H1 (cell line): ENCODE measurements at regions not wholly inside any gene's neighbourhood (a gene's known extent, or its start where the extent isn't known, plus 50 kb on each side); places are given as distances from the start of the nearest gene placed in this dataset.

Experiments used
- CTCF ChIA-PET: fragments of 300-600 bp; sonication (Branson Sonifier 250); formaldehyde crosslinking; loops from one replicate; lab custom pipeline; 2021; ENCODE audit not compliant: partially characterized antibody; lab: Charles Lee
- POLR2A ChIA-PET: fragments of 300-600 bp; sonication (Branson Sonifier 250); formaldehyde crosslinking; loops from one replicate; lab custom pipeline; 2021; ENCODE audit warnings: inconsistent platforms; ENCODE audit not compliant: partially characterized antibody; lab: Charles Lee
- DNase-seq, 2 experiments: peaks; one replicate each; pipeline versions ENCODE4 v3.0.0 to v3.0.0-alpha.2; 2010 to 2022; ENCODE audit warnings: low spot score in 2 of 2, low read depth in 1 of 2, mixed read lengths in 1 of 2
- FAIRE-seq: peaks from 2 replicates; lab custom pipeline; 2011; peaks lifted over from hg19 to GRCh38; lab: Jason Lieb, UNC
- H2AFZ ChIP-seq: 2 replicates; pipeline ENCODE4 v1.8.1; 2012; ENCODE audit warnings: low read length, inconsistent platforms
- H2AK5ac ChIP-seq: 2 replicates; pipeline ENCODE4 v1.6.1; 2013; ENCODE audit warnings: low read depth, low read length
- H2BK120ac ChIP-seq: replicated peaks from 2 replicates; pipeline ENCODE3; 2013; ENCODE audit warnings: low read depth, low read length, inconsistent platforms
- H2BK12ac ChIP-seq: 2 replicates; pipeline ENCODE4 v1.6.1; 2013; ENCODE audit warnings: low read depth, low read length
- H2BK15ac ChIP-seq: 2 replicates; pipeline ENCODE4 v1.6.1; 2013; ENCODE audit warnings: low read length
- H2BK20ac ChIP-seq: 2 replicates; pipeline ENCODE4 v1.6.1; 2013; ENCODE audit warnings: low read length
- H2BK5ac ChIP-seq: 2 replicates; pipeline ENCODE4 v1.6.1; 2013; ENCODE audit warnings: low read depth, low read length
- H3K14ac ChIP-seq: 2 replicates; pipeline ENCODE4 v1.6.1; 2013; ENCODE audit warnings: inconsistent platforms; ENCODE audit not compliant: insufficient read length
- H3K18ac ChIP-seq: 2 replicates; pipeline ENCODE4 v1.6.1; 2013; ENCODE audit warnings: low read length; ENCODE audit errors: extremely low read depth
- H3K23ac ChIP-seq: 2 replicates; pipeline ENCODE4 v1.6.1; 2013; ENCODE audit warnings: inconsistent platforms; ENCODE audit not compliant: insufficient read length
- H3K23me2 ChIP-seq: 2 replicates; pipeline ENCODE4 v1.6.1; 2013; ENCODE audit warnings: low read depth, low read length
- H3K27ac ChIP-seq: 2 replicates; pipeline ENCODE4 v1.6.1; 2011; ENCODE audit warnings: low read depth, low read length, inconsistent platforms
- H3K27me3 ChIP-seq, 4 experiments: replicated peaks in 1 of 4; 1 replicate in 1 of 4; 2 replicates in 3 of 4; pipeline versions ENCODE4 v1.6.1 to v1.8.1; 2011 to 2013; ENCODE audit warnings: low read length in 3 of 4, mild to moderate bottlenecking in 3 of 4, inconsistent platforms in 2 of 4, mixed read lengths in 2 of 4, moderate library complexity in 1 of 4; ENCODE audit not compliant: control insufficient read depth in 3 of 4, insufficient read depth in 3 of 4; ENCODE audit errors: extremely low read depth in 1 of 4
- H3K36me3 ChIP-seq, 4 experiments: 2 replicates each; pipeline versions ENCODE4 v1.6.1 to v1.8.1; 2011 to 2013; ENCODE audit warnings: mild to moderate bottlenecking in 4 of 4, low read length in 3 of 4, moderate library complexity in 2 of 4, control low read depth in 1 of 4, inconsistent platforms in 1 of 4; ENCODE audit not compliant: insufficient read depth in 4 of 4, control insufficient read depth in 2 of 4
- H3K4ac ChIP-seq: replicated peaks from 2 replicates; pipeline ENCODE3; 2013; ENCODE audit warnings: low read length, low read depth, mixed read lengths, inconsistent platforms; ENCODE audit not compliant: insufficient read length
- H3K4me1 ChIP-seq, 4 experiments: replicated peaks in 1 of 4; 1 replicate in 1 of 4; 2 replicates in 3 of 4; pipeline versions ENCODE4 v1.6.1 to v1.8.1; 2011 to 2013; ENCODE audit warnings: low read length in 3 of 4, inconsistent platforms in 2 of 4, mixed read lengths in 1 of 4; ENCODE audit not compliant: insufficient read depth in 4 of 4, control insufficient read depth in 3 of 4
- H3K4me2 ChIP-seq, 2 experiments: 2 replicates each; pipeline versions ENCODE4 v1.6.1 to v1.8.1; 2011 to 2013; ENCODE audit warnings: low read depth in 2 of 2, low read length in 2 of 2, control low read depth in 1 of 2, inconsistent platforms in 1 of 2, mild to moderate bottlenecking in 1 of 2; ENCODE audit not compliant: insufficient read depth in 1 of 2
- H3K4me3 ChIP-seq, 4 experiments: fragments of 200-600, 300-600 bp in 1 of 4; sonication (generic), shearing (Covaris generic), sonication (Bioruptor Twin) in 1 of 4; 2 replicates each; pipeline versions ENCODE4 v1.5.1 to v1.8.1; 2011 to 2016; ENCODE audit warnings: low read length in 4 of 4, low read depth in 3 of 4, control low read depth in 2 of 4, inconsistent platforms in 2 of 4, mild to moderate bottlenecking in 2 of 4, mixed read lengths in 1 of 4, moderate library complexity in 1 of 4; ENCODE audit not compliant: insufficient read depth in 2 of 4; ENCODE audit errors: extremely low read depth in 1 of 4
- H3K56ac ChIP-seq: replicated peaks from 2 replicates; pipeline ENCODE3; 2013; ENCODE audit warnings: low read depth, mild to moderate bottlenecking, mixed read lengths, low read length, inconsistent platforms; ENCODE audit not compliant: insufficient read length
- H3K79me1 ChIP-seq: 2 replicates; pipeline ENCODE4 v1.6.1; 2013; ENCODE audit warnings: low read depth, low read length, control low read depth
- H3K79me2 ChIP-seq, 2 experiments: 2 replicates each; pipeline versions ENCODE4 v1.6.1 to v1.8.1; 2012 to 2013; ENCODE audit warnings: low read length in 2 of 2, mild to moderate bottlenecking in 2 of 2, inconsistent platforms in 1 of 2; ENCODE audit not compliant: insufficient read depth in 2 of 2, control insufficient read depth in 1 of 2
- H3K9ac ChIP-seq, 4 experiments: replicated peaks in 1 of 4; 1 replicate in 1 of 4; 2 replicates in 3 of 4; pipeline versions ENCODE4 v1.6.1 to v1.8.1; 2011 to 2013; ENCODE audit warnings: low read depth in 3 of 4, low read length in 3 of 4, control low read depth in 2 of 4, mild to moderate bottlenecking in 2 of 4, moderate library complexity in 2 of 4, inconsistent platforms in 1 of 4; ENCODE audit errors: extremely low read depth in 1 of 4
- H3K9me3 ChIP-seq, 2 experiments: 2 replicates each; pipeline versions ENCODE4 v1.6.1 to v1.8.1; 2012 to 2013; ENCODE audit warnings: mild to moderate bottlenecking in 2 of 2, moderate library complexity in 2 of 2, control low read depth in 1 of 2, inconsistent platforms in 1 of 2, low read depth in 1 of 2, low read length in 1 of 2, mixed read lengths in 1 of 2; ENCODE audit not compliant: insufficient read depth in 2 of 2
- H4K20me1 ChIP-seq, 2 experiments: replicated peaks in 1 of 2; 2 replicates each; pipeline versions ENCODE3 to v1.8.1; 2011 to 2013; ENCODE audit warnings: inconsistent platforms in 2 of 2, low read length in 2 of 2, mild to moderate bottlenecking in 1 of 2; ENCODE audit not compliant: insufficient read depth in 2 of 2, control insufficient read depth in 1 of 2
- H4K5ac ChIP-seq: 2 replicates; pipeline ENCODE4 v1.6.1; 2013; ENCODE audit warnings: low read length, low read depth, mixed read lengths, inconsistent platforms; ENCODE audit not compliant: insufficient read length
- H4K8ac ChIP-seq: 2 replicates; pipeline ENCODE4 v1.8.0; 2013; ENCODE audit warnings: mild to moderate bottlenecking, moderate library complexity, low read length, inconsistent platforms; ENCODE audit not compliant: insufficient read depth; ENCODE audit errors: extremely low read depth
- H4K91ac ChIP-seq: replicated peaks from 2 replicates; pipeline ENCODE3; 2013; ENCODE audit warnings: low read length, mixed read lengths, inconsistent platforms; ENCODE audit not compliant: insufficient read length
- EGR1 ChIP-seq: IDR thresholded peaks from 2 replicates; pipeline ENCODE4 v1.6.1; 2011; ENCODE audit warnings: low read depth, low read length, borderline replicate concordance
- EZH2 ChIP-seq: fragments of 200-600 bp; sonication (generic); IDR thresholded peaks from 2 replicates; pipeline ENCODE4 v1.7.1; 2012; ENCODE audit warnings: low read depth, mild to moderate bottlenecking, moderate library complexity, low read length, inconsistent platforms; ENCODE audit not compliant: severe bottlenecking
- FOSL1 ChIP-seq: IDR thresholded peaks from 2 replicates; pipeline ENCODE4 v1.6.1; 2011; ENCODE audit warnings: mild to moderate bottlenecking, low read depth, low read length, moderate library complexity; ENCODE audit not compliant: insufficient read depth
- GTF2F1 ChIP-seq: IDR thresholded peaks from 2 replicates; pipeline ENCODE4 v1.6.1; 2012; ENCODE audit warnings: low read depth, low read length, improper control_type of control experiment, borderline replicate concordance
- HDAC6 ChIP-seq: IDR thresholded peaks from one replicate; pipeline ENCODE4 v1.7.1; 2012; ENCODE audit warnings: low read depth, mild to moderate bottlenecking, inconsistent platforms, low read length, moderate library complexity
- JUN ChIP-seq: IDR thresholded peaks from 2 replicates; pipeline ENCODE4 v1.6.1; 2011; ENCODE audit warnings: low read depth, mild to moderate bottlenecking, improper control_type of control experiment, low read length
- SAP30 ChIP-seq: fragments of 300-600 bp; sonication (generic); IDR thresholded peaks from 2 replicates; pipeline ENCODE4 v1.7.1; 2012; ENCODE audit warnings: low read length, moderate library complexity, mild to moderate bottlenecking, inconsistent platforms; ENCODE audit not compliant: insufficient read depth, insufficient replicate concordance
- TAF1 ChIP-seq: IDR thresholded peaks from 2 replicates; pipeline ENCODE4 v1.6.1; 2011; ENCODE audit warnings: mild to moderate bottlenecking, low read depth, low read length
- TBP ChIP-seq: IDR thresholded peaks from 2 replicates; pipeline ENCODE4 v1.6.1; 2011; ENCODE audit warnings: low read depth, low read length, improper control_type of control experiment
- TCF12 ChIP-seq: IDR thresholded peaks from 2 replicates; pipeline ENCODE4 v1.6.1; 2011; ENCODE audit warnings: low read depth, mild to moderate bottlenecking, low read length
- WGBS, 2 experiments: shearing (Covaris generic) in 1 of 2; methylation state at CpG; one replicate each; pipeline versions ENCODE4 v1.1.6 to v1.1.7; 2013 to 2015; ENCODE audit warnings: low lambda C conversion rate in 2 of 2, mixed read lengths in 2 of 2, inconsistent platforms in 1 of 2, low coverage in 1 of 2, missing lambda C conversion rate in 1 of 2; ENCODE audit not compliant: insufficient replicate concordance in 2 of 2, insufficient coverage in 1 of 2, insufficient read length in 1 of 2; ENCODE audit errors: extremely low coverage in 1 of 2, missing lambda C conversion rate in 1 of 2; 5-methylcytosine and 5-hydroxymethylcytosine counted together

DNA sequence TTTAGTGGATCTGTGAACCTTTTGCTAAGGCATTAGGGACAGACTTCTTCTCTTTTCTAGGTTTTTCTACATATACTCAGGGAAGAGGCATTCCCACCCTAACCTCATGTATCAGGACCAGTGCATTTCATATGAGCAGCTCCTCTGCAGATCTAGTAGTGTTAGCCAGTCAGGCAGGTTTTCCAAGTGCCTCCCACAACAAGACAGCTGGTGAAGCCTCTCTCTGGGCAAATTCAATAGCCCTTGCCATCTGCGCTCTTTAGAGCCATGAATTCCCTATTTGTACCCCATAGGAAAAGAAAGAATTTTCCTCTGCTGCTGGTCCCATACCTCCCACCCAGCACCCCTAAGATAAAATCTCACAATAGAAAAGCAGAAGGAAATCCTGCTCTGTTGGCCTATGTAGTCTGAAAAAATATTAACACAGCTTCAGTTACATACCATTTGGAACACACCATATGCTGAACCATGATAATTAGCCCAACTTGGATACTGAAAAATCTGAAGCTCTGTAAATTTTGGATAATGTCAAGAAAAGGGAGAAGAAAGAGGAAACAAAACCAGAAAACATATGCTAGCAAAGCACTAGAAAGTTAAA is 1354.6 kb upstream of the NRXN1 start:
- Histone ChIP-seq H2AK5ac (no peak overlapping the region), H4K5ac (no peak overlapping the region), H3K4me1 (peaks cover 0 to 3% (median 0%) of the 10 kb centered on the region in 4 experiments; a peak in 2 of 7 replicates), H3K27ac (no peak overlapping the region), H3K14ac (no peak overlapping the region), H2AFZ (no peak overlapping the region), H3K27me3 (no peaks in the 10 kb centered on the region), H2BK20ac (no peak overlapping the region), H3K9ac (no peak overlapping the region), H3K36me3 (no peaks in the 10 kb centered on the region), H2BK15ac (no peak overlapping the region), H2BK5ac (no peak overlapping the region), H4K8ac (no peak overlapping the region), H3K23me2 (no peaks in the 10 kb centered on the region), H2BK120ac (no peak overlapping the region), H3K56ac (no peak overlapping the region), H3K79me1 (no peaks in the 10 kb centered on the region; the same call in 1 of the 2 replicates), H3K4me2 (no peak overlapping the region), H2BK12ac (no peak overlapping the region), H3K4ac (no peak overlapping the region), H3K9me3 (no peaks in the 10 kb centered on the region), H4K20me1 (no peaks in the 10 kb centered on the region), H3K4me3 (no peak overlapping the region), H3K23ac (no peak overlapping the region), H3K79me2 (no peaks in the 10 kb centered on the region), H4K91ac (no peak overlapping the region), H3K18ac (no peak overlapping the region)
- 94% methylated on average over 1 of the region's 1 CpG; no CpG with 5 or more reads in 1 of the 2 experiments for WGBS, 2 experiments
- ChIA-PET CTCF (interaction anchor here (1.1 kb wide), 1 partner anchor 60 kb away, joined by 4 read pairs; no protein-coding TSS in a partner anchor), POLR2A (no interaction called here)
- TF ChIP-seq TAF1 = no peak
- no peak for TF ChIP-seq JUN
- TF ChIP-seq FOSL1 = no peak
- TF ChIP-seq HDAC6 = no peak
- no peak for TF ChIP-seq EGR1
- TF ChIP-seq SAP30 = no peak
- no peak for TF ChIP-seq TCF12
- no peak for TF ChIP-seq TBP
- TF ChIP-seq EZH2 = no peak
- TF ChIP-seq GTF2F1 = no peak
- FAIRE-seq (no peak), DNase-seq (no peak)
